ENCODE measurements at regions not wholly inside any gene's neighbourhood (a gene's known extent, or its start where the extent isn't known, plus 50 kb on each side); places are given as distances from the start of the nearest gene placed in this dataset.

GRCh38 chr3:194284351-194284750 is 66.8 kb downstream of the CPN2 start:
- H3K23me2 ChIP-seq (ENCODE audit: insufficient read length, low read depth, low read length, poor library complexity, severe bottlenecking) = peaks cover 5% of the 10 kb centered on the region
- H2AK5ac ChIP-seq (ENCODE audit: insufficient read length, low read length) = no peak overlapping the region
- H3K4me1 Mint-ChIP-seq = peaks cover 7 to 10% of the 10 kb centered on the region in 2 experiments; a peak in 3 of 4 replicates
- no peak overlapping the region for H4K91ac ChIP-seq (ENCODE audit: insufficient read length, low read depth, low read length)
- H3K4me2 ChIP-seq (ENCODE audit: insufficient read depth, insufficient read length, low read length) = no peak overlapping the region
- no peaks in the 10 kb centered on the region for H3K27me3 ChIP-seq (ENCODE audit: insufficient read depth, low read length)
- TF ChIP-seq CTCF (conservative IDR thresholded peaks at IDR 0.05) = no peak
- no peaks in the 10 kb centered on the region for H3K79me1 ChIP-seq (ENCODE audit: insufficient read depth, low read depth, low read length, poor library complexity, severe bottlenecking)
- no peak overlapping the region for H2BK12ac ChIP-seq (ENCODE audit: insufficient read length, low read depth, low read length)
- no CpG with 5 or more reads among the region's 5 CpGs for WGBS (ENCODE audit: extremely low coverage, insufficient read length, low lambda C conversion rate)
- H2AFZ ChIP-seq (ENCODE audit: low read length) = no peak overlapping the region
- H3K14ac ChIP-seq (ENCODE audit: insufficient read depth, low read length) = no peak overlapping the region
- H3K9ac ChIP-seq (ENCODE audit: extremely low read depth, insufficient read length, low read length) = no peak overlapping the region
- H3K23ac ChIP-seq (ENCODE audit: insufficient read length, low read depth, low read length) = no peak overlapping the region
- H3K18ac ChIP-seq (ENCODE audit: insufficient read length, low read depth, low read length) = no peak overlapping the region
- no peak overlapping the region for H3T11ph ChIP-seq (ENCODE audit: low read length)
- H2BK15ac ChIP-seq (ENCODE audit: low read depth, low read length) = no peak overlapping the region
- no peaks in the 10 kb centered on the region for H3K9me3 ChIP-seq (ENCODE audit: control insufficient read depth, low read depth, low read length)
- H3K27ac ChIP-seq (ENCODE audit: insufficient read length, low read depth, low read length) = no peak overlapping the region
- no peak overlapping the region for H2BK5ac ChIP-seq (ENCODE audit: insufficient read length, low read length)
- no peak overlapping the region for H3K4me3 Mint-ChIP-seq
- no peak overlapping the region for H4K8ac ChIP-seq (replicated peaks; ENCODE audit: insufficient read length, low read depth, low read length)
- H3K36me3 Mint-ChIP-seq (ENCODE audit: insufficient read depth in 1 of 3, low read depth in 3 of 3) = peaks cover 0 to 4% (median 0%) of the 10 kb centered on the region in 3 experiments; a peak in 1 of 7 replicates
- H3K9me3 Mint-ChIP-seq = no peaks in the 10 kb centered on the region
- no peak overlapping the region for H3K56ac ChIP-seq (ENCODE audit: insufficient read length, low read depth, low read length)
- no peak overlapping the region for H4K5ac ChIP-seq (ENCODE audit: insufficient read length, low read depth, low read length)
- no peak overlapping the region for H3K4ac ChIP-seq (ENCODE audit: low read depth, low read length)
- H3K79me2 ChIP-seq (ENCODE audit: insufficient read depth, low read length) = no peaks in the 10 kb centered on the region
- DNase-seq = no peak
- peaks cover 27% of the 10 kb centered on the region for H3K27me3 Mint-ChIP-seq (ENCODE audit: low read depth)
- H3K4me1 ChIP-seq (ENCODE audit: insufficient read depth, low read length) = peaks cover 15% of the 10 kb centered on the region; the same call in 1 of the 2 replicates
- no peak overlapping the region for H2BK120ac ChIP-seq (ENCODE audit: low read depth, low read length, poor library complexity, severe bottlenecking)
- no peaks in the 10 kb centered on the region for H4K20me1 ChIP-seq (ENCODE audit: control insufficient read depth, insufficient read depth, insufficient read length)
- H3K27ac Mint-ChIP-seq = no peak overlapping the region
- no peak overlapping the region for H2BK20ac ChIP-seq (ENCODE audit: low read depth, low read length, poor library complexity, severe bottlenecking)

All from H9 (cell line).